CD14-positive monocyte (primary cell): ENCODE measurements at regions not wholly inside any gene's neighbourhood (a gene's known extent, or its start where the extent isn't known, plus 50 kb on each side); places are given as distances from the start of the nearest gene placed in this dataset.

ENCODE experiments used
- DNase-seq, 3 donors: peaks; one replicate each; pipeline ENCODE4 v3.0.0-alpha.2; 2011 to 2022
- H2AFZ ChIP-seq: 2 replicates; pipeline ENCODE4 v1.6.0; 2012; ENCODE audit warnings: mild to moderate bottlenecking, low read depth, low read length, inconsistent platforms; ENCODE audit not compliant: insufficient read depth, poor library complexity, severe bottlenecking
- H3K27ac ChIP-seq, 2 donors: 1 replicate in 1 of 2; 2 replicates in 1 of 2; pipeline ENCODE4 v1.5.1; 2012 to 2013; ENCODE audit warnings: low read length in 2 of 2, control low read depth in 1 of 2, inconsistent platforms in 1 of 2, low read depth in 1 of 2, mild to moderate bottlenecking in 1 of 2
- H3K27me3 ChIP-seq, 2 donors: one replicate each; pipeline versions ENCODE4 v1.6.0 to v1.6.1; 2011 to 2013; ENCODE audit warnings: low read length in 2 of 2; ENCODE audit not compliant: control insufficient read depth in 2 of 2, insufficient read depth in 2 of 2
- H3K36me3 ChIP-seq, 2 donors: replicated peaks in 1 of 2; 1 replicate in 1 of 2; 2 replicates in 1 of 2; pipeline versions ENCODE4 v1.5.1 to v1.6.1; 2012 to 2013; ENCODE audit warnings: low read length in 2 of 2, control low read depth in 1 of 2, inconsistent platforms in 1 of 2, mild to moderate bottlenecking in 1 of 2; ENCODE audit not compliant: insufficient read depth in 2 of 2, control insufficient read depth in 1 of 2
- H3K4me1 ChIP-seq, 2 donors: 1 replicate in 1 of 2; 2 replicates in 1 of 2; pipeline versions ENCODE4 v1.5.1 to v1.6.1; 2012 to 2013; ENCODE audit warnings: low read length in 2 of 2, control low read depth in 1 of 2, inconsistent platforms in 1 of 2, mild to moderate bottlenecking in 1 of 2, moderate library complexity in 1 of 2; ENCODE audit not compliant: insufficient read depth in 2 of 2, control insufficient read depth in 1 of 2
- H3K4me2 ChIP-seq: replicated peaks from 2 replicates; pipeline ENCODE3; 2012; ENCODE audit warnings: low read length, moderate library complexity, mild to moderate bottlenecking; ENCODE audit not compliant: poor library complexity, severe bottlenecking; ENCODE audit errors: extremely low read depth
- H3K4me3 ChIP-seq, 3 experiments: fragments of 200-600 bp in 1 of 3; sonication (generic) in 1 of 3; replicated peaks in 1 of 3; 1 replicate in 2 of 3; 2 replicates in 1 of 3; pipeline ENCODE4 v1.5.1; 2011 to 2013; ENCODE audit warnings: low read length in 3 of 3, mild to moderate bottlenecking in 3 of 3, control low read depth in 2 of 3, low read depth in 2 of 3, inconsistent platforms in 1 of 3, moderate library complexity in 1 of 3
- H3K79me2 ChIP-seq: 2 replicates; pipeline ENCODE4 v1.6.0; 2012; ENCODE audit warnings: mild to moderate bottlenecking, control low read depth, inconsistent platforms, low read length, moderate library complexity; ENCODE audit not compliant: insufficient read depth
- H3K9ac ChIP-seq: 2 replicates; pipeline ENCODE4 v1.6.0; 2017; ENCODE audit warnings: low read length, mild to moderate bottlenecking; ENCODE audit not compliant: insufficient read depth, poor library complexity, severe bottlenecking
- H3K9me3 ChIP-seq, 2 donors: replicated peaks in 1 of 2; 1 replicate in 1 of 2; 2 replicates in 1 of 2; pipeline versions ENCODE4 v1.5.1 to v1.6.1; 2012 to 2013; ENCODE audit warnings: low read length in 2 of 2, control low read depth in 1 of 2; ENCODE audit not compliant: control insufficient read depth in 1 of 2, insufficient read depth in 1 of 2
- H4K20me1 ChIP-seq: 2 replicates; pipeline ENCODE4 v1.6.0; 2012; ENCODE audit warnings: mild to moderate bottlenecking, low read length, control low read depth, moderate library complexity; ENCODE audit not compliant: insufficient read depth
- H3K27ac Mint-ChIP-seq, 7 donors: one replicate each; pipeline ENCODE4 v1.8.0; 2020; ENCODE audit warnings: mild to moderate bottlenecking in 7 of 7, mixed read lengths in 7 of 7, moderate library complexity in 6 of 7, inconsistent platforms in 2 of 7
- H3K27me3 Mint-ChIP-seq, 3 donors: one replicate each; pipeline ENCODE4 v1.8.0; 2021 to 2022; ENCODE audit warnings: low read depth in 3 of 3, mild to moderate bottlenecking in 3 of 3, mixed read lengths in 3 of 3, moderate library complexity in 3 of 3, inconsistent platforms in 1 of 3
- H3K36me3 Mint-ChIP-seq, 2 donors: one replicate each; pipeline ENCODE4 v1.8.0; 2020; ENCODE audit warnings: mixed read lengths in 2 of 2, inconsistent platforms in 1 of 2, mild to moderate bottlenecking in 1 of 2
- H3K4me1 Mint-ChIP-seq: one replicate; pipeline ENCODE4 v1.8.0; 2020; ENCODE audit warnings: mild to moderate bottlenecking, mixed read lengths
- H3K4me3 Mint-ChIP-seq, 2 donors: one replicate each; pipeline ENCODE4 v1.8.0; 2020; ENCODE audit warnings: mild to moderate bottlenecking in 2 of 2, mixed read lengths in 2 of 2, moderate library complexity in 1 of 2
- H3K9me3 Mint-ChIP-seq, 7 donors: one replicate each; pipeline ENCODE4 v1.8.0; 2020 to 2022; ENCODE audit warnings: mixed read lengths in 7 of 7, mild to moderate bottlenecking in 6 of 7, moderate library complexity in 6 of 7, inconsistent platforms in 2 of 7
- CTCF ChIP-seq: fragments of 200-600 bp; IDR thresholded peaks from one replicate; pipeline ENCODE4 v1.8.0; 2022; ENCODE audit warnings: antibody characterized with exemption, mild to moderate bottlenecking
- WGBS: methylation state at CpG from one replicate; pipeline ENCODE4 v1.1.5; 2013; ENCODE audit warnings: missing lambda C conversion rate; ENCODE audit not compliant: insufficient coverage; 5-methylcytosine and 5-hydroxymethylcytosine counted together
- intact Hi-C, 2 donors: fragments of 100-400 bp; cut with micrococcal nuclease; formaldehyde crosslinking; loops; one replicate each; pipeline versions ENCODE4 v1.15.0 to v1.15.1; 2023

DNA sequence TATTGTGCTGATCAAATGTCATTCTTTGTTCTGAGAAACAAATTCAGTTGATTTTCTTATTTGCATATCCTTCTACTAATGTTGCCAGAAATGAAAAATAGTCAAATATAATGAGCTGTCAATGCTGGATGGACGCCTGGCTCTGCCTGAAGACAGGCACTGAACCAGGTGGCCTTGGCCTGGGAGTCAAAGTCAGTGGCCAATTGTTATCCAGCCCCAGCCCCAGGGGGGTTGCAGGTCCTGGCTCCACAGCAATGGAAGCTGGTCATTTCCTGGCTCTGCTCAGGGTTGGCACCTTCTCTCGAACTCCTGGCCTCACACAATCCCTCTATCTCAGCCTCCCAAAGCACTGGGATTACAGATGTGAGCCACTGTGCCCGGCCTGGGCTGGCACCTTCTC lies 176.8 kb upstream of the GLI2 start:
- Histone ChIP-seq H4K20me1 (no peaks in the 10 kb centered on the region), H3K79me2 (no peaks in the 10 kb centered on the region), H2AFZ (no peak overlapping the region), H3K27ac (no peak overlapping the region), H3K27me3 (no peaks in the 10 kb centered on the region), H3K4me2 (no peak overlapping the region), H3K4me1 (no peaks in the 10 kb centered on the region), H3K36me3 (no peaks in the 10 kb centered on the region), H3K4me3 (no peak overlapping the region), H3K9ac (no peak overlapping the region), H3K9me3 (no peaks in the 10 kb centered on the region)
- TF ChIP-seq CTCF = no peak
- Mint-ChIP-seq H3K4me1 (no peaks in the 10 kb centered on the region), H3K9me3 (peaks cover 0 to 2% (median 0%) of the 10 kb centered on the region in 7 donors), H3K4me3 (no peak overlapping the region), H3K36me3 (no peaks in the 10 kb centered on the region), H3K27ac (no peak overlapping the region), H3K27me3 (peaks cover 3 to 12% (median 10%) of the 10 kb centered on the region in 3 donors)
- WGBS = 88% methylated on average over 3 of the region's 3 CpGs
- DNase-seq = no peak
- intact Hi-C loops = no loop called here

- no peaks in the 10 kb centered on the region for H3K79me2 ChIP-seq
- no peak for DNase-seq
- H3K9me3 ChIP-seq = no peaks in the 10 kb centered on the region
- no peaks in the 10 kb centered on the region for H3K36me3 ChIP-seq
- H4K20me1 ChIP-seq = no peaks in the 10 kb centered on the region
- no peak overlapping the region for H3K9ac ChIP-seq
- Mint-ChIP-seq H3K36me3 (no peaks in the 10 kb centered on the region), H3K4me3 (no peak overlapping the region), H3K27me3 (peaks cover 5 to 10% (median 9%) of the 10 kb centered on the region in 3 donors), H3K27ac (no peak overlapping the region), H3K4me1 (no peaks in the 10 kb centered on the region), H3K9me3 (peaks cover 0 to 2% (median 0%) of the 10 kb centered on the region in 7 donors)
- no peak overlapping the region for H2AFZ ChIP-seq
- 100% methylated on average over 1 of the region's 5 CpGs for WGBS
- H3K4me3 ChIP-seq = no peak overlapping the region
- intact Hi-C loops = no loop called here
- no peaks in the 10 kb centered on the region for H3K27me3 ChIP-seq
- no peak for TF ChIP-seq CTCF
- no peak overlapping the region for H3K27ac ChIP-seq
- no peak overlapping the region for H3K4me2 ChIP-seq
- no peaks in the 10 kb centered on the region for H3K4me1 ChIP-seq
Measured at GRCh38 chr2:120559401-120559800, 176.3 kb upstream of the GLI2 start.
